ENCODE measurements at regions not wholly inside any gene's neighbourhood (a gene's known extent, or its start where the extent isn't known, plus 50 kb on each side); places are given as distances from the start of the nearest gene placed in this dataset.
"Not testable (repeated sequence)": the region's sequence is repeated elsewhere in the genome, so short reads cannot be mapped to it uniquely, and the experiment has no call there.

DNA sequence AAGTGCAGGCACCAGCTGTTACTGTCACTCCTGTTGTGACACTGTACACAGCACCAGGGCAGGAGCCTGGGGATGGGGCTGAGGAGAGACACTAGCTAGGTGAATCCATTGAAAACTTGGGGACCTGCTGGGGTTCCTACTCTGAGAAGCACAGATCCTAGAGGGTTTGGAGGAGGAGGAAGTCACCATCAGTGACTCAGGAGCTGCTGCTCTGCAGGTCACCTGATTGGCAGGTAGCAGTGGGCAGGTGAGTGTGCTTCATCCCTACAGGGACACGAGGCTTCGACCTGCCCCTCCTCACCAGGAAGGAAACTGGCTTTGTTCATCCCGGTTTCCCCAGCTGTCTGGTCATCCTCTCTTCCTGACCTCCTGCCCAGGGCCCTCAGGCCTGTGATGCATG, 491.6 kb downstream of the TMEM121 start:
- not testable (repeated sequence) for DNase-seq

GRCh38 chr14:106021832-106022231, 495.4 kb downstream of the TMEM121 start:
- no peak for DNase-seq

DNA sequence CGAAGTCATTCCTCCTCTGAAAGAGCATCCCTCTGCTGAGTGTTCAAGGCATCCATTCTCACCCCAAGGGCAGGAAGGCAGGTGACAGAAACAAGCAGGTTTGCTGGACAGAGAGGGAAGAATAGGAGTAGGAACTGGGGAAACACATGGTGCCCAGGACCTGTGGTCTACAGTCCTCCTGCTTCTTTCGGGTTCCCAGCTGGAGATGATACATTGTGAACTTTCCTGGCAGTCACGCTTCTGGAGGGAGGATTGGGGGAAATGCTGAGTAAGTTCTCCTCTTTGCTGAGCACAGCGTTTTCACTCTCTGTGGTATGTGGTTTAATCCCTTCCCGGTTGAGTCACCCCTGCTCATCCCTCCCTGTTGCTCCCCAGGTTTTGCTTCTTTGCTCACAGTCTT, 496.3 kb downstream of the TMEM121 start:
- not testable (repeated sequence) for DNase-seq

- DNase-seq, result no peak
Observed at GRCh38 chr14:106023411-106023810, 497.0 kb downstream of the TMEM121 start.

- DNase-seq, result no peak
Observed at GRCh38 chr14:106024983-106025604, 498.7 kb downstream of the TMEM121 start.

DNA sequence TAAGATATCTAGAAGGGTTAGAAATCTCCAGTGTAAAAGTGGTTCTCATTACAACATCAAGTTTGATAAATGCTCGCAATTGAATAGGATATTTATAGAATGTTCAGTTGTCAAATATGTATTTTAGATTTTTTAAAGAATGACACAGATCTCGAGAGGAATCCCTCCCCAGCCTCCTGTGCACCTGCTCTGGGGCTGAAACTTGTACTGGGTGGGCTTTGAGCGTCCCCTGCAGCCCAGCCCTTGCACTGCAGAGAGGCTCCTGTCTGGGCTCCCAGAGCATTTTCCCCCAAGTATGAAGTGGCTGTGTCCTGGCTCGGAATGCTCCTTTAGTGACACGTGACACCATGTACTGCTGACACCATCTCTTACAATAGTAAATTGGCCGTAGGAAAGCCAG, 499.6 kb downstream of the TMEM121 start:
- no peak for DNase-seq

DNA sequence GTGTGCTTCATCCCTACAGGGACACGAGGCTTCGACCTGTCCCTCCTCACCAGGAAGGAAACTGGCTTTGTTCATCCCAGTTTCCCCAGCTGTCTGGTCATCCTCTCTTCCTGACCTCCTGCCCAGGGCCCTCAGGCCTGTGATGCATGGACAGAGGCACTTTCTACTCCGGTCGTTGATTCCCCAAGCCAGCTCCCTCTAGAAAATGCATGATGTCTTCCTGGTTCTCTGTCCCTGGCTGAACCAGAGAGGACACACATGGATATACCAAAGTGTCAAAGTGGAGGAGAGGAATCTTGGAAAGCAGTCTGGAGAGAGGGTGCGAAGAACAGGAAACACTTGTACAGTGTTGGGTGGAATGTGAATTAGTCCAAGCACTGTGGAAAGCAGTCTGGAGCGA, 501.4 kb downstream of the TMEM121 start:
- DNase-seq, result not testable (repeated sequence)

DNA sequence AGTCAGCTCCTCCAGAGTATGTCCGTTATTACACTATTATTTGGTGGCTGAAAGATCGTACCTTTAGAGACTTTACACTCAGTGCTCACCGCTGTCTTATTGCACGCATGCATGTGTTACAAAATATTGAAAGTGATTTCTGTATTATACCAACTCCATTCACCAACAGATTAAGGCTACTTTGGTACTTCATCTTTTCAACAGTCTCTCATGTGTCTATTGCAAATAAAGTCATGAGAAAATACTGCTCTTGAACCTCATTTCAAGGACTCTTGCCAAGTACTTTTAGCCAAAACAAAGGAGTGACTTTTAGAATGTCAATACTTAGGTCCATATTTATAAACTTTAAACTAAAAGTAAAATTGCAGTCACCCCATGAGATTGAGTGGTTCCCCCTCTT, 503.6 kb downstream of the TMEM121 start:
- no peak for DNase-seq

GRCh38 chr14:106037380-106037779, 511.0 kb downstream of the TMEM121 start:
- no peak for DNase-seq

DNA sequence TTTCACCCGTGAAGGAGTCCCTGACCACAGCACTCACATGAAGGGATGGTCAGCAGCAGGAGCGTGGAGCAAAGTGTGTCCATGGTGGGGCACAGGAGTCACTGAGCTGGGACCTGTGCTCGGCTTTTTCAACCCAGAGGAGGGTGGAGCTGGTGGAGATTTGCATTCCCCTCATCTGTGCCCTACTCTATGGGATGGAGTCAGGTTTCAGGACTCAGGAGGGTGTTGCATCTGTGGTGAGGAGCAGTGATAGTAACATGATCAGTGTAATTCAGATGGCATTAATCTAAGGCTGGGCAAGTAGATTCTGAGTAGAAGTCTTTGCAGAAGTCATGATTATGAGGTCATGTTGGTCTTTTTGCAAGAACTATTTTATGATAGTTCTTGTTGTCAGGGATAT, 511.9 kb downstream of the TMEM121 start:
- DNase-seq, result no peak

DNA sequence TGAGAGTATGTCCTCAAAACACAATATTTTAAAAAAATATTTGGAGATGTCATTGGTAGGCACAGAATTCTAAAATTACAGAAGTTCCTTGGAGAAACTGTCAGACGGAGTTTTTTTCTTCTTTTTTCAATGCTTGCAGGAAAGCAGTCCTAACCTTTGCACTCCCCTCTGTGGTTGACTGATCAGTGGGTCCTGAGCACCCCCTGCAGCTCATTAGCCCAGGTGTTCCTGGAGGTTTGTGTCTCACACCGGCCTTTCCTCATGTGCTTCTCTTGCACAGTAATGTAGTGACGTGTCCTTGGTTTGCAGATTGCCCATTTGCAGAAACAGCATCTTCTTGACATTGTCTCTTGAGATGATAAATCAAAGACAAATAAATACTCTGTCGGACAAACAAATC, 513.0 kb downstream of the TMEM121 start:
- no peak for DNase-seq

DNA sequence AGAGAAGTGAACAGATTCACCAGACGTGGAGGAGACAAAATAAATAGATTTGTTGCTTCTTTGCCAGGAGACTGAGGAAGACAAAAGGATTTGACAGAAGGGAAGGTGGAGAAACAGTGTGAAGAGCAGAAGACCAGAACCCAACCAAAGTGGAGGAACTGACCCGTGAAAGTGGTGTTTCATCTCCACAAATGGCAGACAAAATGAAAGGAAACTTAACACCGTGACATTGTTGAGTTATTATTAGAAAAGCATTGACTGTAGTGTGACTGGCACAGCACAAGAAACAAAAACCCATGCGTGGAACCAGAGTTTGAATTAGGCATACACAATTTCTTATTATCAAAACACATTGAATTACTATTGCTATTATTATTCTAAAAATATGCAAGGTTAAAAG, 518.1 kb downstream of the TMEM121 start:
- no peak for DNase-seq

- peak; percentile 71 to 82 for DNase-seq
Observed at GRCh38 chr14:106044949-106045596, 518.7 kb downstream of the TMEM121 start.

DNA sequence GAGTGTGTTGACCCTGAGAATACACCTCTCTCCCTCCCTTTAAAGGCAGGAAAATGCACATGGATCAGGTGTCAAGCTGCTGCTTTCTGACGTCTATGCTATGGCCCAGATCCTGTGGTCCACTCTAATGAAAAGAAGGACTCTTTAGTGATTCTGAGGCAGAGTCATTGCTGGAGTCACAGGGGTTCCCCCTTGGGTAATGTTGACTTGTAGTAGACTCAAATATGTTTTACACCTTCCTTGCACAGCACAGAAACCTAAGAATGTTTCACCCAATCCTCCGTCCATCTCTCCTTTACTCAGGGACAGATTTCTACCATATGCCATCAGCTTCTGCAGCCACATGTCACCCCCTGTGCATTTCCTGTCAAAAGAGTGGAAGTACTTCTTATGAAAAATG, 525.4 kb downstream of the TMEM121 start:
- no peak for DNase-seq

- no peak for DNase-seq
Observed at GRCh38 chr14:106055289-106055688, 528.9 kb downstream of the TMEM121 start.

DNA sequence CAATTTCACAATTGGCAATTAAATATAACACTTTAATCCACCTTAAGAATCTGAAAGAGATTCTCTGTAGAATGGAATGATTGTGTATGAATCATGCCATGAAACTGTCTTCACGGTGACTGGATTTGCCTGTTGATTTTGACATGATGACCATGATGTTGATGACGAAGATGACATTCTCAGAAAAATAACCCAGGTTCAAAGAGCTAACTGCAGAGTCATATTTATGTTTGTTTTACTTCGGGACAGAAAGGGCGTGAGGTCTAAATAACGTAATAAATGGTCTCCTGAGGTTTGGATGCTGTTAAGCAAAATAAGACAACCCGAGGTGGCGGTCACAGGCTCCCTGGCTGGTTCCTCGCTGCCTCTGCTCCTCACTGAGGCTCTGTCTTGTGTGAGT, 532.0 kb downstream of the TMEM121 start:
- no peak for DNase-seq

DNA sequence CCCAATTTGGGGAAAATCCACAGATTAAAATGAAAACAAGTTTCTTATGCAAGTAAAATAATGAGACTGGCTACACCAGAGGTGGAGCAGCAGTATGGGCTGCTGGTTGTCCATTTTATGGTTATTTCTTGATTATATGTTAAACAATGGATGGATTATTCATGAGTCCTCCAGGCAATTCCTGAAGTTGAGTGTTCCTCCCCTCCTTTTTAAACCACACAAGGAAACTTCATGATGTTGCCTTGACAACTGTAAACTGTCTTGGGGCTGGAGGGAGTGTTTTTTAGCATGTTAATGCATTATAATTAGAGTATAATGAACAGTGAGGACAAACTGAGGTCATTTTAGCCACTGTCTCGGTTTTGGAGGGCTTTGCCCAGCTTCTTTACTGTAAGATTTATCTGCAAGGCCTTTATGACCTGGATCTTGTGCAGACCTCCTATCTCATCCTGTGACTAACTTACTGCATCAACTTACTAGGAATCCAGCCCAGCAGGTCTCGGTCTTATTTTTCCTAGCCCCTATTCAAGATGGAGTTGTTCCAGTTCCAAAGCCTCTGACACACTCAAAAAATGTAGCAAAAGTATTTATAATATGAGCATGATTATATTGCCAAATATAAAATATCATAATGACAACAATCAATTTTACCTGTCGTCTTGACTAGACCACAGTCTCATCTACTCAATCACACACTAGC, 534.0 kb downstream of the TMEM121 start:
- DNase-seq, result no peak

GRCh38 chr14:106061877-106062500, 535.6 kb downstream of the TMEM121 start:
- not testable (repeated sequence) for DNase-seq

- DNase-seq, result no peak
Observed at GRCh38 chr14:106062502-106063272, 536.3 kb downstream of the TMEM121 start.

- no peak for DNase-seq
Observed at GRCh38 chr14:106067935-106068334, 541.6 kb downstream of the TMEM121 start.

GRCh38 chr14:106069804-106070625, 543.6 kb downstream of the TMEM121 start:
- DNase-seq, result no peak

GRCh38 chr14:106080922-106081321, 554.5 kb downstream of the TMEM121 start:
- no peak for DNase-seq

All from inflammatory macrophage (primary cell).